ENCODE measurements at regions not wholly inside any gene's neighbourhood (a gene's known extent, or its start where the extent isn't known, plus 50 kb on each side); places are given as distances from the start of the nearest gene placed in this dataset.
A peak's percentile ranks its signal among the peaks of the same experiment; 100 is the strongest.

- Mint-ChIP-seq H3K9me3 (no peaks in the 10 kb centered on the region), H3K4me1 (no peaks in the 10 kb centered on the region), H3K27ac (peak overlapping the region; percentile 5 to 53), H3K27me3 (no peaks in the 10 kb centered on the region), H3K4me3 (no peak overlapping the region)
- DNase-seq (peak in 1 of 2 donors; percentile 9), ATAC-seq (peak; percentile 89)
These were observed 480.2 kb upstream of the FBXO33 start for GRCh38 chr14:39912192-39913100.

GRCh38 chr14:39897657-39898056 is 465.4 kb upstream of the FBXO33 start:
- no peak overlapping the region for H3K27ac Mint-ChIP-seq
- DNase-seq (no peak), ATAC-seq (no peak)
- peaks cover 18 to 35% of the 10 kb centered on the region in 2 donors for H3K9me3 Mint-ChIP-seq
- no peaks in the 10 kb centered on the region for H3K27me3 Mint-ChIP-seq
- H3K4me3 Mint-ChIP-seq, result no peak overlapping the region
- no peaks in the 10 kb centered on the region for H3K4me1 Mint-ChIP-seq

- H3K4me1 Mint-ChIP-seq, result no peaks in the 10 kb centered on the region
- no peak overlapping the region for H3K4me3 Mint-ChIP-seq
- DNase-seq, result no peak
- no peak overlapping the region for H3K27ac Mint-ChIP-seq
- no peaks in the 10 kb centered on the region for H3K27me3 Mint-ChIP-seq
- ATAC-seq, result no peak
- peaks cover 24 to 51% of the 10 kb centered on the region in 2 donors for H3K9me3 Mint-ChIP-seq
These were observed 457.8 kb upstream of the FBXO33 start for GRCh38 chr14:39890026-39890425.

DNA sequence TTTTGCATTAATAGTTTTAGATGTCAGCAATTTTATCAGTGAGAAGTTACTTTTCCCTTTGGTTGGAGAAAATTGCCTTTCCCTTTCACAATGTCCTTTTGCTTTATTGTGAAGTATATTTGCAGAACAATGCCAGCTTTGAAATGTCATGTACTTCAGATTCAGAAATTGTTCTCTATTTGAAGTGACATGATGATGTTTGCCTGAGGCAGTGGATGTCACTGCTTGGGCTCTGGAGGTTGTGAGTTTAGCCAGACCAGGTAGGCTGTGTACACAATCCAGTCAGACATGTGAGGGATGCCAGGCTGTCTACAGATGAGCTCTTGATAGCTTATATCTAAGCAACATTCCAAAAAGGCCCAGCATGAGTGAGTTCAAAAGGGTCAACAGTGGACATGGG is 451.9 kb upstream of the FBXO33 start:
- Mint-ChIP-seq H3K27ac (no peak overlapping the region), H3K4me3 (no peak overlapping the region), H3K4me1 (no peaks in the 10 kb centered on the region), H3K9me3 (peaks cover 10 to 21% of the 10 kb centered on the region in 2 donors), H3K27me3 (no peaks in the 10 kb centered on the region)
- ATAC-seq, result no peak
- DNase-seq, result no peak

- Mint-ChIP-seq H3K27me3 (no peaks in the 10 kb centered on the region), H3K4me1 (no peaks in the 10 kb centered on the region), H3K9me3 (peaks cover 0 to 4% of the 10 kb centered on the region in 2 donors), H3K27ac (no peak overlapping the region), H3K4me3 (no peak overlapping the region)
- no peak for ATAC-seq
- no peak for DNase-seq
These were observed 448.7 kb upstream of the FBXO33 start for GRCh38 chr14:39880965-39881364.

DNA sequence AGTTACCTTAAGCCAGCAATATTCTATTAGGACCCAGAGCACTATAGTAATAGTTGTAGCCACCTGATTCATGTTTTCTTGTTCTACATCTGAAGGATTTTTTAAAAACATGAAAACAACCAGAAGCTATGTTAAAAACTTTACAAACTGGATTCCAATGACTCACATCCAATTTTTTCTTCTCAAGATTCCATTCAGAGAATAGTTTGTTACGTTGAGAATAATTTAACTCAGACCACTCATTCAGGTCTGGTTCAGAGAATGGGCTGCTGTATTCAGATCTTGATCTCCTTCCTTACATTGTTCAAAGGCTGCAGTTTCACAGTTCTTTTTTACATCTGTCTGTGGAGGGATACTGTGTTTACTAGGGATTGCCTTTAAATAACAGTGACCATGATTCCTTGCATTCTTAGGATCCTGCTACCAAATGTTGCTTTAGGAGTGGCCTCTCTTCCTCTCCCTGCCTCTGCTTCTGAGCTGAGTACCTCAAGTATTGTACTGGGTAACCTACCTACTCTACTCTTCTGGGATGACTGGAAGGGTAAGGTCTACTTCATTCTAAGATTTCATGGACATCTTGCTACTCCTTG is 448.0 kb upstream of the FBXO33 start:
- Mint-ChIP-seq H3K27me3 (no peaks in the 10 kb centered on the region), H3K4me3 (no peak overlapping the region), H3K27ac (no peak overlapping the region), H3K4me1 (no peaks in the 10 kb centered on the region), H3K9me3 (peaks cover 0 to 9% of the 10 kb centered on the region in 2 donors)
- DNase-seq (no peak), ATAC-seq (no peak)

GRCh38 chr14:39877577-39878190 is 445.5 kb upstream of the FBXO33 start:
- Mint-ChIP-seq H3K27ac (no peak overlapping the region), H3K27me3 (no peaks in the 10 kb centered on the region), H3K4me1 (no peaks in the 10 kb centered on the region), H3K9me3 (peaks cover 0 to 6% of the 10 kb centered on the region in 2 donors), H3K4me3 (no peak overlapping the region)
- DNase-seq (no peak), ATAC-seq (no peak)

GRCh38 chr14:39876916-39877315 is 444.7 kb upstream of the FBXO33 start:
- no peaks in the 10 kb centered on the region for H3K27me3 Mint-ChIP-seq
- H3K4me1 Mint-ChIP-seq, result no peaks in the 10 kb centered on the region
- DNase-seq (no peak), ATAC-seq (no peak)
- H3K9me3 Mint-ChIP-seq, result peaks cover 0 to 6% of the 10 kb centered on the region in 2 donors
- H3K27ac Mint-ChIP-seq, result no peak overlapping the region
- H3K4me3 Mint-ChIP-seq, result no peak overlapping the region

GRCh38 chr14:39875028-39875427 is 442.8 kb upstream of the FBXO33 start:
- H3K9me3 Mint-ChIP-seq, result peaks cover 6% of the 10 kb centered on the region in 2 donors
- H3K27me3 Mint-ChIP-seq, result no peaks in the 10 kb centered on the region
- DNase-seq (no peak), ATAC-seq (no peak)
- no peaks in the 10 kb centered on the region for H3K4me1 Mint-ChIP-seq
- no peak overlapping the region for H3K27ac Mint-ChIP-seq
- H3K4me3 Mint-ChIP-seq, result no peak overlapping the region

DNA sequence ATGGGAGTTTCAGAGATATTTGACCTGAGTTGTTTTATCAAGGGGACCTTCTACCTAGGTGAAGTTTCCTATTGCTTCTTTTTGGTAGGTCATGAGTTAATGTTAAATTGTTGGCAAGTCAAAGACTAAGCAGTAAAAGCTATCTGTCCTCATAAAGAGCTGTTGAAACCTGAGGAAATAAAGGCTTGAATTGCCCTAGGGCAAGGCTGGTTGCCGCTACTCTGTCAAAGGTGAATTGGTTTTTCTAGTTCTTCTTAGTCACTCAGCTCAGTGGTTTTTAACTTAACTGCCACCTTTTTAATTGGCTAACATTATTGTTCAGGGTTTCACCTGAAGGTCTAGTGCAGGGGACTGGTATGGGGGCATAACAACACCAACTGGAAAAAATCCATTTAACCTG is 441.6 kb upstream of the FBXO33 start:
- Mint-ChIP-seq H3K27me3 (no peaks in the 10 kb centered on the region), H3K27ac (no peak overlapping the region), H3K4me1 (no peaks in the 10 kb centered on the region), H3K9me3 (peaks cover 6% of the 10 kb centered on the region in 2 donors), H3K4me3 (no peak overlapping the region)
- ATAC-seq, result no peak
- no peak for DNase-seq

DNA sequence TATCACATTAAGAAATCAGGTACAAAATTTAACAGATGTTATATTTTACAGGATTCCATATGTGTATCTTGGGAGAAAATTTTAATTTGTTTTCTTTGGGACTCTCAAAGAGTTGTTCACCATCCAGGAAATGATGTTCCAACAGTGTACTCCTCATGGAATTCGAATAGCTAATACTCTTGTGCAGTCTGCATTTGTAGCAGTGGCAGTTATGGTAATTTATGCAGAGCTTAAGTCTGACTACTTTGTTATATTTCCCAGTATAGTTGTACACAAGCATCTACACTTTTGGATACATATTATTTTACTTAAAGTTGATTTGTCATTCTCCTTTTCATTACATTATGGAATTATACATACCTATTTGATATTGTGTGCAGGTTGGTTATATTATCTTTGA is 436.7 kb upstream of the FBXO33 start:
- H3K9me3 Mint-ChIP-seq, result peaks cover 0 to 6% of the 10 kb centered on the region in 2 donors
- DNase-seq (no peak), ATAC-seq (no peak)
- no peak overlapping the region for H3K4me3 Mint-ChIP-seq
- H3K27ac Mint-ChIP-seq, result no peak overlapping the region
- no peaks in the 10 kb centered on the region for H3K27me3 Mint-ChIP-seq
- H3K4me1 Mint-ChIP-seq, result no peaks in the 10 kb centered on the region

- no peaks in the 10 kb centered on the region for H3K27me3 Mint-ChIP-seq
- no peaks in the 10 kb centered on the region for H3K4me1 Mint-ChIP-seq
- no peak for DNase-seq
- H3K9me3 Mint-ChIP-seq, result peaks cover 0 to 6% of the 10 kb centered on the region in 2 donors
- ATAC-seq, result no peak
- H3K27ac Mint-ChIP-seq, result no peak overlapping the region
- no peak overlapping the region for H3K4me3 Mint-ChIP-seq
These were observed 436.0 kb upstream of the FBXO33 start for GRCh38 chr14:39868251-39868650.

GRCh38 chr14:39863441-39863840 is 431.2 kb upstream of the FBXO33 start:
- no peaks in the 10 kb centered on the region for H3K4me1 Mint-ChIP-seq
- H3K9me3 Mint-ChIP-seq, result no peaks in the 10 kb centered on the region
- no peak overlapping the region for H3K4me3 Mint-ChIP-seq
- DNase-seq (no peak), ATAC-seq (no peak)
- H3K27me3 Mint-ChIP-seq, result no peaks in the 10 kb centered on the region
- no peak overlapping the region for H3K27ac Mint-ChIP-seq

GRCh38 chr14:39861696-39862095 is 429.5 kb upstream of the FBXO33 start:
- Mint-ChIP-seq H3K27ac (no peak overlapping the region), H3K27me3 (no peaks in the 10 kb centered on the region), H3K4me3 (no peak overlapping the region), H3K9me3 (no peaks in the 10 kb centered on the region), H3K4me1 (no peaks in the 10 kb centered on the region)
- ATAC-seq (no peak), DNase-seq (no peak)

- H3K4me1 Mint-ChIP-seq, result no peaks in the 10 kb centered on the region
- DNase-seq (no peak), ATAC-seq (no peak)
- H3K27ac Mint-ChIP-seq, result no peak overlapping the region
- no peaks in the 10 kb centered on the region for H3K9me3 Mint-ChIP-seq
- H3K27me3 Mint-ChIP-seq, result no peaks in the 10 kb centered on the region
- no peak overlapping the region for H3K4me3 Mint-ChIP-seq
These were observed 429.0 kb upstream of the FBXO33 start for GRCh38 chr14:39861229-39861600.

DNA sequence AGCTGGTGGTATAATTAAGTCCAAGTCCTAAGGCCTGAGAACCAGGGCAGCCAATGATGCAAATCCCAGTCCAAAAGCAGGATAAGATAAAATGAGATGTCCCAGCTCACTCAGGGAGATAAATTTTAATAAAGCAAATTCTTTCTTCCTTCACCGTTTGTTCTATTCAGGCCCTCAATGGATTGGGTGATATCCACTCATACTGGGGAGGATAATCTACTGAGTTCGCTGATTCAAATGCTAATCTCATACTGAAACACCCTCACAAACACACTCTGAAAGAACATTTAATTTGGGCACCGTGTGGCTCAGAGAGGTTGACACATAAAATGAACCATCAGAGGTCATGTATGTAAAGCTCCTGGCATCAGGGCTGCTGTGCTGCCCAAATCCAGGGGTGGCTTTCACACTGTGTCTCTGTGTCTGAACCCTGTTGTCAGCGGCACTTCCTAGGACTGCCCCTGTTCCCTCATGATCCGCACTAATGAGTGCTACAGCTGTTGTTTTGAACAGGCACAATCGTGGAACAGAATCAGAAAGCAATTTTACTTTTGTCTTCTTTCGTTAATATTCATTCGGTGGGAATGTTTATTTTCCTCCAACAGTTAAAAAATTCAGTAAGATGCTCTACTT is 428.5 kb upstream of the FBXO33 start:
- Mint-ChIP-seq H3K9me3 (no peaks in the 10 kb centered on the region), H3K4me1 (no peaks in the 10 kb centered on the region), H3K27me3 (no peaks in the 10 kb centered on the region), H3K27ac (no peak overlapping the region), H3K4me3 (no peak overlapping the region)
- DNase-seq, result no peak
- ATAC-seq, result no peak

Data from stimulated activated naive CD8-positive, alpha-beta T cell treated with anti-CD3 and anti-CD28 coated beads, Interleukin-15, amount 100 ng/mL, for 72 hours (primary cell).